Stimulated activated CD4-positive, alpha-beta T cell treated with anti-CD3 and anti-CD28 coated beads, TNF-alpha, amount 100 ng/mL, for 48 hours (primary cell): ENCODE measurements at regions not wholly inside any gene's neighbourhood (a gene's known extent, or its start where the extent isn't known, plus 50 kb on each side); places are given as distances from the start of the nearest gene placed in this dataset.
"Not testable (repeated sequence)": the region's sequence is repeated elsewhere in the genome, so short reads cannot be mapped to it uniquely, and the experiment has no call there.

Experiments used
- DNase-seq, 3 donors: peaks; one replicate each; pipeline ENCODE4 v3.0.0-alpha.2; 2020; ENCODE audit warnings: low read depth in 3 of 3

DNA sequence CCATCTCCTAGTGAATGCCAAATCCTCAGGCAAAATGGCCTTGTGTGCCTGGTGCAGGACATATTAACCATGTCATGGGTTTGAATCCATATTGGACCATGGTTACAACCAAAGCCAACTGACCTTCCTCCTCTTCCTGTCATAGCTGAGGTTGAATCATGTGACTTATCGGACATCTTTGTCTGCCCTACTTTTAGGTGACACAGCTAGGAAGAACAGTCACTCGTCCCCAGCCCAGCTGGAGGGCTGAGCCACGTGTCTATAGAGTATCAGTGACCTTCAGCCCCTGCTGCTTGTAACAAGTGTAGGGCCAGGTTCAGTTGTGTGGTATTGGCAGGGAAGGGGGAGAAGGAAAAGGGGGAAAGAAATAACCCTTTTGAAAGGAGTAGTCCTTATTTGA, 225.2 kb downstream of the KTN1 start:
- DNase-seq: no peak

DNA sequence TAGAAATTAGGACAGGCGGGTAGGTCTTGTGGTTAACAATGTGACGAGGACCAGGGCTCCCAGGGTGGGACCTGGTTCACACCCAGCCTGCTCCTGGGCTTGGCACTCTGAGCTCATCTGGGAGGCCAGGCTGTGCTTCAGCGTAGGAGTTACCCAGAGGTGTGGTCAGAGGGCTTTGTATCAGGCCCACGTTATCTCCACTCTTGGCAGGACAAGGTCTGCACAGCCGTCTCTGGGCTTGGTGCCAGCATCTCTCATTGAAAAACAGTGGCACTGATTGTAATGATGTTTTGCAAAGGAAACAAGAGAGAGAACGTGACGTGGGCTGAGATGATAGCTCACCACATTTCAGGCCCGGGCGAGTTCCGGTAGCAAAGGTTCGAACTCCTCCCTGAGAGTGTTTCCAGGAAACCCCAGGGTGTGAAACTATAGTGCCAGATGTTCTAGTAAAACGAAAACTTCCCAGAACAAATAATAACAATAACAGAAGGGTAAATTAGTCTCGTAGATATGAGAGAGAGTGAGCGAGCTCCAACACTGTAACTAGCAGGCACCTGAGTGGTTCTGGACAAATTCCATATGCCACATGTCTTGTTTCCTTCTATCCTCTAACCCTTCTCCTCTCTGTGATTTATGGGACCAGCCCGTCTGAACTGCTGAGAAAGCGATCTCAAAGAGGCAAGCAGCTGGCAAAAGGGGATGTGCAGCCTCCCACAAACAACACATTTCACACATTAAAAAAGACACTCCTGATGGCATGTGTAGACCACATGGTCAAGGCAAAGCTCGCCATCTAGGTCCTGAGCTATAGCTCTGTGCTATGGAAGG, 227.3 kb downstream of the KTN1 start:
- peak; percentile 34 to 41 (median 41) for DNase-seq

DNA sequence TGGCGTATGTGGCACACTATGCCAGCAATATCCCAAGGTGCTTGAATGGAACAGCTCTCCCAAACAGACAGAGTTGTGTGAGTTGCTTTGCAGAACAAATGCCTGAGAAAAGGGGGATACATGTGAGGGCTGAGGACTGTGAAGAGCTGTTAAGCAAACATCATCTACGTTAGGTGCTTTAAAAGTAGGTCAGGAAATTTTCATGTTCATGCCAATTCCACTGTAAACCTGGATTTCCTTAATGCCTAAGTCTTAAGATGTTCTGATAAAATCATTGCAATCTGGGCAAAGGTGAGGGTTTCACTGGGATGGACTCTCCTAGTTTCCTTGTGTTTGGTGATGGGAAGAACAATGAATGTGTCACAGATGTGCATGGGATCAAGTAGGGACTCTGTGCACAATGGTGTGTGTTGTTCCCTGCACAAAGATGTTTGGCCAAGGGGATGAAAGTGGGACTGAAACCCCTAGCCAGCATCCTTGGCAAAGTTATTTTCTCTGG, 227.9 kb downstream of the KTN1 start:
- DNase-seq: no peak

DNA sequence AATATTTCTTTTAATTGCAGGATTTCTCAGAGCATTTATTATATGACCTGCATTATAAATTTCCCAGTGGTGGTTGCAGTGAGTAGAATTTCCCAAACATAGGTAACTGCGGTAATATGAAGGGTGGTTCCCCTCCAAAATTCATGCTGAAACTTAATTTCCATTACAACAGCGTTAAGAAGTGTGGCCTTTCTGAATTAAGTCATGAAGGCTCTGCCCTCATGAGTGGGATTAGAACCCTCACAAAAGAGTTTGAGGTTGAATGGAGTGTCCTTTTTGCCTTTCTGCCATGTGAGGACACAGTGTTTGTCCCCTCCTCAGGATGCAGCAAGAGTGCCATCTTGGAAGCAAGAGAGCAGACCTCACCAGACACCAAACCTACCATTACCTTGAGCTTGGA, 233.6 kb downstream of the KTN1 start:
- no peak for DNase-seq

DNA sequence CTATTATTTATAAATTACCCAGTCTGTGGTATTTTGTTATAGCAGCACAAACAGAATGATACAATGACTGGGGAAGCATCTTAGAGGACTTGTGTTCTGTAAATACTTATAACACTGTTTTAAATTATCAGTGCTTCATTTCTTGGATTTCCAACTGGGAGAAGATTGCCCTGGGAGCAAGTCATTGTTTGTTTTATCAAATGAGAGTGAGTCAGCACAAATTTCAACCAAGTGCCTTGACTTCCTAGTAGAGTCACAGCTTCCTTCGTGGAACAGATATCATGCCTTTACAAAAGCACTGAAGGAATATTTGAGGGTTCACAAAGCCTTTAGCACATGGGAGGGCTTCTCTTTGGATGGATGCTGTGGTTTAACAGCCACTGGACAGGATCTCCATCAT, 234.1 kb downstream of the KTN1 start:
- no peak for DNase-seq

DNA sequence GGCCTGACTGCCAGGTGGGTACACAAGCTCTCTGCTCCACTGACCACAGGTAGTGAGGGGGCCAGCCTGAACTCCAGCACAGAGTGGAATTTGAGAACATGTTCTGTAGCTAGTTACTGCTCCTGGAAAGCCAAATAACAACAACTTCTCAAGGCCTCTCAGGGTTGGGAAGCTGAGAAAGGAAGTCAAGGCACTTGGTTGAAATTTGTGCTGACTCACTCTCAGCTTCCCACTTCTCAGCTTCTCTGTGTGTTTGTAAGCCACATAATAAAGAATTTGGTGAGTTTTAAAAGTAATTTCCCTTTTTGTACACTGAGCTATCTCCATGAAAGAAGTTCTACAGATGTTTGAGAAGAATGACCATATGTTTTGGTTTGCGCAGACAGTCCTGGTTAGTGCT, 234.9 kb downstream of the KTN1 start:
- DNase-seq: no peak

DNA sequence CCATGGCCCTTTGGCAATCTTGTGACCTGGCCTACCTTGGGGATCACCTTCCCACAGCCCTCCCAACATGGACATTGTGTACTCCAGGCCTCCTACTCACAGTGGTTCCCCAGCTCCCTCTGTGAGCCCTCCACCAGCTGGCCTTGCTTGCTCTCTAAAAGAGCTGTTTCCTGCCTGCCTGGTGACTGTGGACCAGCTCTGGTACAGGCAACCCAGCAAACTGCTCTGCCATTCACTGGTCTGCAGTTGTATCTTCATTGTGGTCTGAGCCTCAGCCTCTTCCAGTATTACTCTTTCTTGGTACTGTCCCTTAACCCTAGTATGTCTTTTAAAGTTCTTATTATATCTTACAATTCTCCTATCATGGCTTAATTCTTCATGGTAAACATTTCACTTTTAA, 236.2 kb downstream of the KTN1 start:
- DNase-seq: no peak

DNA sequence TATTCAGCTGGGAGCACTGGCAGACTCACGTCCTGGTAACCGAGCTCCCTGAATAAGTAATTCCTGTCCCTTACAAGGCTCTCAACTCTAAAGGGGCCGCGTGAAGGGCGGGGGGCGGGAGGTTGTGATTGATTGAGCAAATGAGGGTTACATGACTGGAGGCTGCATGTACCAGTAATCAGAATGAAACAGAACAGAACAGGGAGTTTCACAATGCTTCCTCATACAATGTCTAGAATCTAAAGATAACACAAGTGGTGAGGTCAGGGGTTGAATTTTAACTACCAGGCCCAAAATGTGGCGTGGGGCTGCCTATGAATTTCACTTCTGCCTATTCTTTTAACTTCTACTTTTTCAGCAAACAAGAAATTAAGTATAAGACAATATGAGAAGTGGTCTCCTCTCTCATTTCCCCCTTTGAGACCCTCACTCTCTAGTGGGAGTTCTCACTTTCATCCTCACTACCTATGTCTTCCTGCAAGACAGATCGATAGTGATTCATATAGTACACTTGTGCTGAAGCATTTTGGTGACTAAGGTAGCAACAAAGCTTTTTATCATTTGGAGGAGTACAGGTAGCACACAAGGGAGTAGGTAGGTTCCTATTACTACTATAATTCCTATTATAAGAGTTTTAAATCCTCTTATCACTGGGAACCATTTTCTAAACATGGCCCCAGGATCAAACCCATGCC, 239.8 kb downstream of the KTN1 start:
- no peak for DNase-seq

DNA sequence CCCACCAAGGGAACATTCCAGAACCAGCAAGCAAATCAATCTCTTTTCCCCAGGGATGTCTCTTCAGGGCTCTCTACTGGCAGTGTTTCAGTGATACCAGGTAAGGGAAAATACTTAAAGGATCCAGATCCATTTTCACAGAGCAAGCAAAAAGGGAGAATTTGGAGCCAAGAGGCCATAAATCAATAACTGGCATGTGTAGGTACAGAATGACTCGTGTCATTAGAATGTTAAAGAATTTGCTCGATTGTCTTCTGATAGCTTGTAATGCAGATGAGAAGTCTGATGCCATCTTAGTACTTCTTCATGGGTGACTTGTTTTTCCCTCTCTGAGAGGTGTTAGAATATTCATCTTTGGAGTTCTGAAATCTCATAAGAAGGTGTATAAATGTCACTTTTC, 242.9 kb downstream of the KTN1 start:
- no peak for DNase-seq

DNA sequence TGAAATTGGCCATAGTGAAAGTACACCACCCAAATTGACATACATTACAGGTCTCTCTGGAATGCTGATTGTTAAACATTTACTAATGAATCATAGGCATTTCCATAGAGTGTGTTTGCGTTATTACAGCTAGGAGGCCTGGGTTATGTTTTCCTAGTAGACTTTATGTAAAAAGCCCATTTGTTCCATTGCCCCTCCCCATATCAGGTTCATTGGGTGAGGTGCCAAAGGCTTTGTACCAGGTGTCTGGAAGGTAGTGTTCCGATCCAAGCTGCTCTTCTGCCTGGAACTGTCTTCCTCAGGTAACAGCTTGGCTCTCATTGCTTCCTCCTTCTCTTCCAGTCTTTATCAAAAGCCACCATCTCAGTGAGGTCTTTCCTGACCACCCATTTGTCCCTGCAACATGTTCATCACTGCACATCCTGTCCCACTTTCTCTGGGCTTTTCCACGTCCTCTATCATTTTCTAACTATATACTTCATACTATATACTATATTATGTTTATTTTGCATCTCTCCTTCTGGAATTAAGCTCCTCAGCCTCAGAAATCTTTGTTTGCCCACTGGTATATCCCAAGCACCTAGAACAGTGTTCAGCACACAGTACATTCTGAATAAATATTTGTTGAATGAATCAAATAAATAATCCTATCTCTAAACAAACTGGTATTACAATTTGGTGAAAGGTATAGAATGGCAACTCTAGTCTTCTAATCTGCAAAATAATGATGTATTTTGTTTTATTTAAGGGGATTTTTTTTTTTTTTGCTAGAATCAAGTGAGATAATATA, 252.3 kb downstream of the KTN1 start:
- DNase-seq: no peak

DNA sequence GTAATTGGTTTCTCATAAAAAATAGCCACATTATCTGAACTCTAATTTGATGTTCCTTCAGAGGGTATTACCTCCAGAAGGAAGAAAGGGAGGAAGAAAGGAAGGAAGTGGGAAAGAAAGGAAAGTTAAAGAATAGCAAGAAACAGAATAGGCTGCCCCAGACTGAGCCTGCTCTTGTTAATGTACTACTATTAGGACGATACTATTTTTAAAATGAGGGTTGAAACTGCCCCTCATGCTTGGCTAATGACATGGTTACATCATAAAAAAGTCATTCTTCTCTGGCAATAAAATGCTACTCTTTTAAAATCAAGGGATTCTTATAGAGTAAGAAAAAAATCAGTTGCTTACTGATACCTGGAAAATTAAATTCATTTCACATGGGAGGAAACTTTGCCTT, 253.0 kb downstream of the KTN1 start:
- DNase-seq: no peak

DNA sequence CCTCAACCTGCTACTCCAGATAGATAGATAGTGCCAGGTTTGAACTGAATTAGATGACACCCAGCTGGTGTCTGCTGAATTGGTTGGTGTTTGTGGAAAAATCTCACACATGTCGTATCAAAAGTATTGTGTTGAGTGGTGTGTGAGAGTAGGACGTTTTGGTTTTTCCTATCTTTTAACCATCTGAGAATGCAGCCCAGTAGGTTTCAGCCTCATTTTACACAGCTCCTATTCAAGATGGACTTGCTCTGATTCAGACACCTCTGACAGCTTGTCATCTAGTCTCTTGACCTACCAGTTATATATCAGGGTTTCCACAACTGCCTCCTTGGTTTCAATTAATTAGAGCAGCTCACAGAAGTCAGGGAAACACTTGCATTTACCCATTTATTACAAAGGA, 254.4 kb downstream of the KTN1 start:
- DNase-seq: no peak

DNA sequence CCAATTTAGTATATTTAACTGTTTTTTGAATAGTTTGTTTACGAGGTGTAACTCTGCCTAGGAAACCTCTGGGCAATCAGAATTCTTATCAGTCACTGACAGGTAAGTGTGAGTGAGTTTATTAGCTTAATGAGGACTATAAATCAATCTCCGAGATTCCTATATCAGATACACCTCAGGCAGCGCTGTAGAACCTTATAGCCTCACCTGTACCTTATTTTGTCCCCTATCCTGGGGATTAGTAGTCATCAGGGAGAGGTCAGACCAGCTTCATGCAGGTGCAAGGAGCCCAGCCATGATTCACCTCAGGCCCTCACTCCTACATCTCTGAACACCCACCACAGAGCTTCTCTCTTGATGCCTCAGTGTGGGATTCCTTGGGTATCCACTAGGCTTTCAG, 256.0 kb downstream of the KTN1 start:
- DNase-seq: no peak

DNA sequence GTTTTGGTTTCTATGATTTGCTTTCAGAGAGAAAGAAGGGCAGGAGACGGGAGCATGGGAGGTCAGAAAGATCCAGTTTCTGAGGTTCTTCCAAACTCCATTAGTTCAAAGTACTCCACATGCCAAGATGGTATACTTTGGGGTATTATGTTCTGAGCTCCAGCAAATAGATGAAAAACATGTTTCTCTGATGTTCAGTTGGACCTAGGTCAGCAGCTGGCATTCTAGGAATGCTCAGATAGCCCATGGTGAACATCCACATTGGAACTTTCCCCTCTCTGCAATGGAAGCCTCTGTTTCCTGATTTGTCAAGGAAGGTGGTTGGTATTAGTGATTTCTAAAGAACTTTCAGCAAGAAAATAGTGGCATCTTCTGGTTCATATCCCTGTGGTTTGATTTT, 257.5 kb downstream of the KTN1 start:
- DNase-seq: no peak

DNA sequence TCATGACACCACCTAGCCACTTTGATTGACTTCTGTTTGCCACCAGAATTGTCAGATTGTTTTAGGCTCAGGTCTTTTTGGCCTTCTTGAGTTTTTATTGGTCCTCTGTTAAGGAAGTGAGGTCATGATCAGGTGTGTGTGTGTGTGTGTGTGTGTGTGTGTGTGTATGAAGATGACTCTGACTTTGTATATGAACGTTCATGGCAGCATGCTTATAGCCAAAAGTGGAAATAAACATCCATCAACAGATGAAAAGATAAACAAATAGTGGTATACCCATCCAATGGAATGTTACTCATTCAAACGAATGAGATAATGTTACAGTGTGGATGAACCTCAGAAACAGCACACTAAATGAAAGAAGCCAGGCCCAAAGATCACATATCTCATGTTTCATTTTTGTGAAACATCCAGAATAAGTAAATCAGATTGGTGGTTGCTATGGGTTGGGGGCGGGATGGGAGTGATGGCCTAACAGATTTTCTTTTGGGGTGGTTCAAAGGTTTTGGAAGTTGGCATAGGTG, 258.6 kb downstream of the KTN1 start:
- DNase-seq: no peak

DNA sequence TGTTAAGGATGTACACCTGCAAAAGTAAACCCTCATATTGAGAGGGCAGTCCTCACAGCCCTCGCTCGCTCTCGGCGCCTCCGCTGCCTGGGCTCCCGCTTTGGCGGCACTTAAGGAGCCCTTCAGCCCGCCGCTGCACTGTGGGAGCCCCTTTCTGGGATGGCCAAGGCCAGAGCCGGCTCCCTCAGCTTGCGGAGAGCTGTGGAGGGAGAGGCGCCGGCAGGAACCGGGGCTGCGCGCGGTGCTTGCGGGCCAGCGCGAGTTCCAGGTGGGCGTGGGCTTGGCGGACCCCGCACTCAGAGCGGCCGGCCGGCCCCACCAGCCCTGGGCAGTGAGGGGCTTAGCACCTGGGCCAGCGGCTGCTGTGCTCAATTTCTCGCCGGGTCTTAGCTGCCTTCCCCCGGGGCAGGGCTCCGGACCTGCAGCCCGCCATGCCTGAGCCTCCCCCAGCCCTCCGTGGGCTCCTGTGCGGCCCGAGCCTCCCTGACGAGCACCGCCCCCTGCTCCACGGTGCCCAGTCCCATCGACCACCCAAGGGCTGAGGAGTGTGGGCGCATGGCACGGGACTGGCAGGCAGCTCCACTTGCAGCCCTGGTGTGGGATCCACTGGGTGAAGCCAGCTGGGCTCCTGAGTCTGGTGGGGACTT, 259.4 kb downstream of the KTN1 start:
- DNase-seq: not testable (repeated sequence)

DNA sequence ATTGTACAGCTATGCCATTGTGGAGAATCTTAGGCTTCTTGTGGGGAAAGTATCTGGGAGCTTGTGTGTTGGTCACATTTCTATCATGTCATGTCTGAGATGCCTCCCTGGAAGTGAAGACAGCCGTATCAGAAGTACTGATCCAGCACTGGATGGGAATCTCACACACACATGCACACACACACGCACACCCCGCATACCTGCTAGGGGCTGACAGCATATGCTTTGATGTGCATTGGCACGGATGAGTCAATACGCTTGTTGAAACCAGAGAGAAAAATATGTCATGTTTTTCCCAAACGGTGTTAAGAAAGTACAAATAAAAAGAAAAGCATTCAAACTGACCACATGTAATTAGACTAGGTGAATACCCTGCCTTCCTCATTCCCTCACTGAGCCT, 260.8 kb downstream of the KTN1 start:
- no peak for DNase-seq

DNA sequence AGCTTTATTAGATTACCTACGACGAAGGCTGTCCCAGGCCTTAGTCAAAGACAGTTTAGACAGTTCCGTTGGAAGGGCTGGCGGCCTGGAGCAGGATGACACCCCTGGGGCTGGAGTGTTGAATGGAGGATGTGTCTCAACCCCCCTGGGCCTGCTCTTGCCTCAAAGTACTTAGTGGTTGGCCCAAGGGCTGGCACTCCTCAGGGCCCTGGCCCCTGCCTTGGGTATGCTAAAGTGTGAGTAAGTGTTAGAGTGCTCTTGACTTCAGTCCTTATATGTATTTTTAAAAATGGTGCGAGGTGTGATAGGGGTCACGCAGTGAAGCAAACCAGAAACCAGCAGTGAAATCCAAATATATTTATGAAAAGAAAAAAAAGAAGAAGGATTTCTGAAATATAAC, 261.6 kb downstream of the KTN1 start:
- no peak for DNase-seq

DNA sequence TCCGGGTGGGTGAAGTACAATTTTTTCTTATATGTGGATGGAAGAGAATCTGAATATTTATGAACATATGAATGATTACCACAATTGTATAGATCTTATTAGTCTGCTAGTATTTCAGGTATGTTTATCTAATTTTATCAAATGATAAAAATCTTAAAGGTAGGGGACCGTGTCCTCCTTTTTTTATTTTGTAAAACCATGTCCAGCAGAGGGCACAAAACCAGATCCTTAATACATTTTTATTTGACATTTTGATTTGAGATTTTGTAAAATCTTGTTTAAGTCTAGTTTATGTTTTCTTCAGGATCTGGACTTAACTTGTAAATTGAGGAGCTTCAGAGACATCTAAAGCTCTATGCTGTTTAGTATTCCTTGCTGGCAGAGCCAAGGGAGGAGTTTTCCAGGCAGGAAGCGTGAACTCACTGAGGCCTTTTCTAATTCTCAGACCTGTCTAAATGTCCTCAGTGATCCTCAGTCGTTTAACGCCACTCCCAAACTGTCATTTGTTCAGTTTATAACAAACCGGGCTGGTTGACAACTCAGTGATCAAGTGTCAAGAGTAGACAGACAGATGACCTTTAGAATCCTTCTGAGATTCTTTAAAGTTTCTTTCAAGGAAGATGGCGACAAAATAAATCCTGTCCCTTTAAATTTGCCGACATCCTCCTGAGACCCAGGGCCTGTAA, 263.9 kb downstream of the KTN1 start:
- DNase-seq: no peak

DNA sequence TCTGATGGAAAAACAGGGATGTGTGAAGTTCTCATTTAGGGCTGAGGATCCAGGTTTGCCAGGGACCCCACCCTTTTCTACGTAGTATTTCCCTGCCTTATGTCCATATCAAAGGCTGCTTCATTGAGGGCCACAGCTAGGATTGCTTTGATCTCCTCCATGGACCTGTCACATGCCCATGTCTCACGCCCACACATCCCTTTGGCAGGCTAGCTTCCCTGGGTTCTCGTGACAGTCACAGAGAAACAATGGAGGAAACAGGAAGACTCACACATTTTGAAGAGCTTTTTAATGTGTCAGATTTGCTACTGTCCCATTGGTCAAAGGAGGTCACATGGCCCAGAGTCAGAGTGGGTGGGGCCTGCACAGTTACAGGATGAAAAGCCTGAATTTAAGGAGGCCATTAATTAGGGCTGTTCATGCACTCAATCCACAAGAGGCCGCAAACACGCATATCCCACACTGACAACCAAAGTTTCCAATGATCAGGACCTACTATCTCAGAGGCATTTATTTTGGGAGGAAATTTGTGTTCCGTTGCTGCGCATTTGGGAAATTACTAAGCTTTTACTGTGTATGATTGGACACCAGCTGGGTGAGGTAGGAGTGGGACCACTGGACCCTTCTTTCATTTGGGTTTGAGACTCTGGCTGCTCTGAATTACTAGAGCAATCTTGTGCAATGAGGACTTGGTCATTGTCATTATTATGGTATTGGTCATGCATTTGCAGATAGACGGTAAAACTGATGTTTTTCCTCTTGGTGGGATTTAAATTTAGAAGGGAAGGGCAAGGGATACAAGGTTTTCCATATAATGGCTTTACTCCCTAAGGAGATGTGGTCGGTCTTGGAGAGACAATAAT, 266.2 kb downstream of the KTN1 start:
- no peak for DNase-seq
